HepG2 (cell line): ENCODE measurements at regions not wholly inside any gene's neighbourhood (a gene's known extent, or its start where the extent isn't known, plus 50 kb on each side); places are given as distances from the start of the nearest gene placed in this dataset.
A peak's percentile ranks its signal among the peaks of the same experiment; 100 is the strongest.

ENCODE experiments used
- ATAC-seq: fragments of 200-7000 bp; cut with Tn5 transposase; 3 replicates; pipeline ENCODE4 v1.9.1; 2020; ENCODE audit warnings: mild to moderate bottlenecking, moderate library complexity
- BruUV-seq: library from RNA; stranded (reverse); fragments of 400-500 nt; replicated peaks from 2 replicates; lab custom pipeline; 2021; lab: Mats Ljungman, UMichigan
- CTCF ChIA-PET: fragments of 300-600 bp; formaldehyde crosslinking; extraction: SDS; loops from one replicate; lab custom pipeline; 2021; ENCODE audit warnings: low total read pairs, inconsistent platforms, low intra/inter-chr PET ratio; lab: Yijun Ruan, JAX
- POLR2A ChIA-PET: fragments of 350-600 bp; sonication (Branson Sonifier 250); formaldehyde crosslinking; loops from one replicate; lab custom pipeline; 2020; ENCODE audit warnings: antibody characterized with exemption, inconsistent platforms; lab: Yijun Ruan, JAX
- DNase-seq: peaks from one replicate; pipeline ENCODE4 v3.0.0-alpha.2; 2015; ENCODE audit warnings: low spot score
- FAIRE-seq: peaks from 3 replicates; lab custom pipeline; 2011; peaks lifted over from hg19 to GRCh38; lab: Jason Lieb, UNC
- H2AFZ ChIP-seq: one replicate; pipeline ENCODE4 v1.6.1; 2011; ENCODE audit warnings: low read length, inconsistent platforms
- H3K27ac ChIP-seq: fragments of 300-600 bp; 3 replicates; pipeline ENCODE4 v1.8.0; 2011; ENCODE audit warnings: mixed run types, mild to moderate bottlenecking, mixed read lengths, low read length, inconsistent platforms; ENCODE audit not compliant: insufficient read depth; ENCODE audit errors: extremely low read length
- H3K27me3 ChIP-seq, 2 experiments: fragments of 200-600 bp in 1 of 2; 2 replicates in 1 of 2; 3 replicates in 1 of 2; pipeline versions ENCODE4 v1.6.0 to v1.8.0; 2011; ENCODE audit warnings: low read length in 2 of 2, mild to moderate bottlenecking in 2 of 2, moderate library complexity in 2 of 2, inconsistent platforms in 1 of 2; ENCODE audit not compliant: insufficient read depth in 2 of 2, control insufficient read depth in 1 of 2
- H3K36me3 ChIP-seq, 2 experiments: fragments of 200-600 bp in 1 of 2; replicated peaks in 1 of 2; 2 replicates in 1 of 2; 3 replicates in 1 of 2; pipeline versions ENCODE4 v1.5.1 to v1.8.0; 2011; ENCODE audit warnings: low read length in 2 of 2, inconsistent platforms in 1 of 2; ENCODE audit not compliant: insufficient read depth in 2 of 2, control insufficient read depth in 1 of 2
- H3K4me1 ChIP-seq: 2 replicates; pipeline ENCODE4 v1.5.1; 2012; ENCODE audit warnings: low read length, inconsistent platforms; ENCODE audit not compliant: insufficient read depth
- H3K4me2 ChIP-seq: 2 replicates; pipeline ENCODE4 v1.6.0; 2011; ENCODE audit warnings: low read depth, low read length, inconsistent platforms
- H3K4me3 ChIP-seq, 3 experiments: fragments of 200-600 bp in 1 of 3; sonication (generic), shearing (Covaris generic) in 1 of 3; replicated peaks in 1 of 3; 2 replicates each; pipeline ENCODE4 v1.5.1; 2011 to 2016; ENCODE audit warnings: low read length in 3 of 3, inconsistent platforms in 2 of 3, low read depth in 2 of 3, mild to moderate bottlenecking in 2 of 3, control low read depth in 1 of 3, mixed read lengths in 1 of 3; ENCODE audit not compliant: insufficient read depth in 1 of 3
- H3K79me2 ChIP-seq: one replicate; pipeline ENCODE4 v1.6.1; 2011; ENCODE audit warnings: low read length, inconsistent platforms; ENCODE audit not compliant: insufficient read depth
- H3K9ac ChIP-seq: 2 replicates; pipeline ENCODE4 v1.6.0; 2011; ENCODE audit warnings: mild to moderate bottlenecking, low read depth, low read length, inconsistent platforms; ENCODE audit not compliant: insufficient read depth
- H3K9me3 ChIP-seq: 2 replicates; pipeline ENCODE4 v1.5.1; 2012; ENCODE audit warnings: mild to moderate bottlenecking, low read length
- H4K20me1 ChIP-seq: 2 replicates; pipeline ENCODE4 v1.6.0; 2011; ENCODE audit warnings: inconsistent platforms, mild to moderate bottlenecking, low read length, moderate library complexity; ENCODE audit not compliant: insufficient read depth
- ARNT2 ChIP-seq: sonication (generic); formaldehyde crosslinking; IDR thresholded peaks from 2 replicates; pipeline ENCODE4 v1.8.0; 2022; ENCODE audit warnings: mild to moderate bottlenecking, low read depth, missing genetic modification reagents, moderate library complexity
- CEBPB ChIP-seq: IDR thresholded peaks from 2 replicates; pipeline ENCODE4 v1.6.1; 2011; ENCODE audit warnings: low read depth, low read length, improper control_type of control experiment, borderline replicate concordance
- NR2F6 ChIP-seq, 2 experiments: IDR thresholded peaks; 2 replicates each; pipeline ENCODE4 v1.6.1; 2016; ENCODE audit warnings: antibody characterized with exemption in 1 of 2, mild to moderate bottlenecking in 1 of 2
- SMARCC2 ChIP-seq: fragments of 450-650 bp; IDR thresholded peaks from 2 replicates; pipeline ENCODE4 v1.6.1; 2017; ENCODE audit warnings: antibody characterized with exemption, mild to moderate bottlenecking
- ZBTB33 ChIP-seq: sonication (generic); formaldehyde crosslinking; IDR thresholded peaks from 2 replicates; pipeline ENCODE4 v1.4.0; 2020; ENCODE audit warnings: missing genetic modification reagents
- ZFP91 ChIP-seq: sonication (generic); formaldehyde crosslinking; IDR thresholded peaks from 2 replicates; pipeline ENCODE4 v1.9.0; 2022; ENCODE audit warnings: missing genetic modification reagents, mild to moderate bottlenecking, borderline replicate concordance
- ZKSCAN8 ChIP-seq: IDR thresholded peaks from 2 replicates; pipeline ENCODE4 v1.6.1; 2016; ENCODE audit warnings: borderline replicate concordance, missing genetic modification reagents, missing compliant biosample characterization
- WGBS: methylation state at CpG from one replicate; pipeline ENCODE4 v1.1.6; 2017; ENCODE audit warnings: low lambda C conversion rate; 5-methylcytosine and 5-hydroxymethylcytosine counted together
- in situ Hi-C: cut with HindIII; loops from 2 replicates; pipeline ENCODE4 v1.10.0; 2017; ENCODE audit warnings: low pct_unique_long_range_greater_than_20kb; ENCODE audit not compliant: extremely low pct_ligation_motif_present
- intact Hi-C: fragments of 100-400 bp; cut with micrococcal nuclease; formaldehyde crosslinking; loops from one replicate; pipeline ENCODE4 v1.10.0; 2022; ENCODE audit not compliant: unreplicated experiment

GRCh38 chrX:124986284-124986683 is 333.4 kb upstream of the TEX13C start:
- ATAC-seq, result no peak
- POLR2A ChIA-PET, result no interaction called here

GRCh38 chrX:124993735-124994134 is 325.9 kb upstream of the TEX13C start:
- H3K9ac ChIP-seq, result no peak overlapping the region
- FAIRE-seq (no peak), ATAC-seq (no peak), DNase-seq (no peak)
- H3K4me1 ChIP-seq, result no peaks in the 10 kb centered on the region
- no peaks in the 10 kb centered on the region for H3K79me2 ChIP-seq
- CTCF ChIA-PET, result no interaction called here
- BruUV-seq, result no TSS peak
- no peak for TF ChIP-seq SMARCC2
- no peak for TF ChIP-seq ZBTB33 (CRISPR knock-in tag)
- TF ChIP-seq ARNT2 (CRISPR knock-in tag), result no peak
- TF ChIP-seq ZFP91 (CRISPR knock-in tag), result no peak
- no peak for TF ChIP-seq NR2F6 (IDR thresholded peaks at IDR 0.05)
- TF ChIP-seq NR2F6 (CRISPR knock-in tag; IDR thresholded peaks at IDR 0.05), result no peak
- no peak overlapping the region for H3K4me2 ChIP-seq
- H3K9me3 ChIP-seq, result no peaks in the 10 kb centered on the region
- no peak overlapping the region for H3K4me3 ChIP-seq
- POLR2A ChIA-PET, result no interaction called here
- in situ Hi-C loops (no loop called here), intact Hi-C loops (no loop called here)
- no peak overlapping the region for H3K27ac ChIP-seq
- H4K20me1 ChIP-seq, result no peaks in the 10 kb centered on the region
- 59% methylated on average over 1 of the region's 1 CpG for WGBS
- no peaks in the 10 kb centered on the region for H3K27me3 ChIP-seq
- H3K36me3 ChIP-seq, result no peaks in the 10 kb centered on the region
- H2AFZ ChIP-seq, result no peak overlapping the region

More at GRCh38 chrX:124986284-124986683, 333.4 kb upstream of the TEX13C start:
- in situ Hi-C loops, result no loop called here
- TF ChIP-seq ZKSCAN8 (no peak), CEBPB (0 out of 2 replicates have a peak, but pooled peaks have one; percentile 4)
- H3K4me1 ChIP-seq, result no peaks in the 10 kb centered on the region
- H3K9ac ChIP-seq, result no peak overlapping the region
- WGBS, result 23% methylated on average over 3 of the region's 3 CpGs
- CTCF ChIA-PET, result no interaction called here
- no peak for DNase-seq
- no peaks in the 10 kb centered on the region for H3K79me2 ChIP-seq
- no peak for FAIRE-seq
- H3K9me3 ChIP-seq, result no peaks in the 10 kb centered on the region
- H3K4me3 ChIP-seq, result no peak overlapping the region
- intact Hi-C loops, result no loop called here
- H3K36me3 ChIP-seq, result no peaks in the 10 kb centered on the region
- no peak overlapping the region for H2AFZ ChIP-seq
- no TSS peak for BruUV-seq
- H3K27me3 ChIP-seq, result no peaks in the 10 kb centered on the region
- no peak overlapping the region for H3K27ac ChIP-seq
- no peak overlapping the region for H3K4me2 ChIP-seq
- no peaks in the 10 kb centered on the region for H4K20me1 ChIP-seq
